Left lobe of liver (tissue), 2 donors: ENCODE measurements at regions not wholly inside any gene's neighbourhood (a gene's known extent, or its start where the extent isn't known, plus 50 kb on each side); places are given as distances from the start of the nearest gene placed in this dataset.
A peak's percentile ranks its signal among the peaks of the same experiment; 100 is the strongest.

ENCODE experiments used
- ATAC-seq: fragments of 200-7000 bp; cut with Tn5 transposase; one replicate; pipeline ENCODE4 v1.9.1; 2020; ENCODE audit warnings: mild to moderate bottlenecking, moderate library complexity
- DNase-seq: peaks from one replicate; pipeline ENCODE4 v3.0.0-alpha.2; 2020; ENCODE audit warnings: low spot score
- donor health status: DM: no; HTN: no; CAD: no; lungs with moderate emphysema.
- donor health status: DM: no; HTN: yes; CAD: no.

DNA sequence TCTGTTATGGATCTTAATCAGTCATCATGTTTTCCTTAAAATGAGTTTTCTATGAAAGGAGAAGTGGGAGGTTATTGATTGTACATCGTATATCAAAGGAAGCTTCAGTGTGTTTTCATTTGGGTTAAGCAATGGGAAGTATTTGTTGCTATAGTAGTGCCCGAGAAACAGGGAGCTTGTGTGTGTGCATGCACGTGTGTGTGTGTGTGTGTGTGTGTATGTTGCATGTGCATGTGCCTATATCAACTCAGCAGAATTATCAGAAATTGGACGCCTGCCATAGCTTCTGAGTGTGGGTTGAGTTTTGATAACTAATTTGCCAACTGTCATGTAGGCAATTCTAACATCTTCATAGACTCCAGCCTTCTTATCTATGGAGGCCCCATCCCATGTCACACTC is 246.1 kb upstream of the CRY1 start:
- DNase-seq (no peak), ATAC-seq (no peak)

- ATAC-seq (no peak), DNase-seq (no peak)
Observed at GRCh38 chr12:107339932-107340331, 246.6 kb upstream of the CRY1 start.

DNA sequence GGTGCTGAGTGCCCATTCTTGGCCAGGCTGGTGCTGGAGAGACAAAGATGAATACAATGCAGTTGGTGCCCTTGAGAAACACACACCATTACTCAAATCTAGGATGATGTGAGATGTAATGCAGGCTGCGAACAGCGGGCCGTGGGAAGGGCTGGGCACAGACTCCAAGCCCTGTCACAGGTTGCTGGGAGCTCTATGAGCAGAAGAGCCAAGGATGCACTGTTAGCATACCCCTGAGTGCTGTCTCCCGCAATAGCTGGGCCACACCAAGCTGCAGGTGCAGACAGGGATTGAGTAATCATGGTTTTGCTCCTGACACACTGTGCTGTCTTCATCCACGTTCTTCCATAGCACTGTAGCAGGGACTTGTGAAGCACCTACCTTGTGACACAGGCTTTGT is 247.5 kb upstream of the CRY1 start:
- no peak for ATAC-seq
- no peak for DNase-seq

- DNase-seq: no peak
- ATAC-seq: no peak
Observed at GRCh38 chr12:107344035-107344808, 250.9 kb upstream of the CRY1 start.

DNA sequence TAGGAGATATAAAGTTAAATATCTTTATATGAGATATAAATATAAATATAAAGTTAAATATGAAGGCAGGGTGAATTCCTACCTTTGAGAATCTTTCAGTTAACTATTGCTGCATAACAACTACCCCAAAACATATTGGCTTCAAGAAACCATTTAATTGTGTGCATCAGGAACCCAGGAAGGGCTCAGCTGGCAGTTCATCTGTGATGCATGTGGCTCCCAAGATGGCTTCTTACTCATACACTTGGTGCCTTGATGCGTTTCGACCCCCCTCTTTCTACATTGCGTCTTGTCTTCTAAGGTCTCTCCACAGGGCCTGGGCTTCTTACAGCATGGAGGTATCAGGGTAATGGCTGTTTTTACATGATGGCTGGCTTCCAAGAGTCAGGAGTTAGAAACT is 253.9 kb upstream of the CRY1 start:
- DNase-seq: no peak
- ATAC-seq: no peak

DNA sequence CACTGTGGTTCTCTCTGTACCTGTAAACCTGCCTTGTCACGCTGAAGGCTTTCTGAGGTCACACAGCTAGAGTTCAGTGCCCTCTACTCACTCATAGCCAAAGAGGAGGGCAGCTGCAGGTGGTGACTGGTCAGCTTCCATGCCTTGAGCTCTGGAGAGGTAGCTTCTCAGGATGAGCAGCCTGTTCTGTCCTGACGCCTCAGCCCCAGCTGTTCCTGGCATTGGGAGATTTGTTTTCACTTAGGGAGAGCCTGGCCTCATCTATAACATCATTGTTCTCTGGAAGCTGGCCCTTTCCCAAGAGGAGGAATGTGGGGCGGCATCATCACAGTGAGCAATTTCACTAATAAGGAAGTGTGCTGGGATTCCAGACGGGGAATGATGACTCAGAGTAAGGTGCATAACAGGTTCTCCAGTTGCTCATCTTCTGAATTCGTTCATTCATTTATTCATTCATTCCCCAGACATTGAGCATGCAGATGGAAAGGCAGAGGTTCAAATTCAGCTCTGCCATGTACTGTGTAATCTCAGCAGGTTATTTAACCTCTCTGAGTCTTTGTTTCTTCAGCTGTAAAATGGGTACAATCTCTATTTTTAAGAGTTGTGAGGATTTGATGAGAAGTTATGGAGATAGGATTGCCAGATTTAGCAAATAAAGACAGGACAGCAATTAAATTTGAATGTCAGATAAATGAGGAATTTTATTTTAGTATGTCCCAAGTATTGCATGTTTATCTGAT is 255.8 kb upstream of the CRY1 start:
- DNase-seq: no peak
- peak; percentile 83 for ATAC-seq

- DNase-seq: no peak
- ATAC-seq: no peak
Observed at GRCh38 chr12:107349839-107350238, 256.5 kb upstream of the CRY1 start.

- DNase-seq: no peak
- no peak for ATAC-seq
Observed at GRCh38 chr12:107351109-107351508, 257.8 kb upstream of the CRY1 start.

DNA sequence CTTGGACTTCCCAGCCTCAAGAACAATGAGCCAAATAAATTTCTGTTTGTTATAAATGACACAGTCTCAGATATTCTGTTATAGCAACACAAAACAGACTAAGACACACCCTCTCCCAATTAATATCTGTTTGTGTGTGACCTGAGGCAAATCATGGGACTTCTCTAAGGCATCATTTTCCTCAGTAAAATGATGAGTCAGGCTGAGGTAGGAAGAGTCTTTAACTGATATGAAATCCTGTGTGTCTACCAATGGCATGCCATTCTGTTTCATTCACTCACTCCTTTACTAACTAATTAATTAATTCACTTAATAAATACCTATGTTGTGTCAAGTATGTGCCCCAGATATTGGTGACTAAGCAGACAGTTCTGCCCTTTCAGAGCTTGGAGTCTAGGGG is 258.4 kb upstream of the CRY1 start:
- no peak for ATAC-seq
- DNase-seq: no peak

GRCh38 chr12:107352347-107353081 is 259.2 kb upstream of the CRY1 start:
- ATAC-seq (no peak), DNase-seq (no peak)

DNA sequence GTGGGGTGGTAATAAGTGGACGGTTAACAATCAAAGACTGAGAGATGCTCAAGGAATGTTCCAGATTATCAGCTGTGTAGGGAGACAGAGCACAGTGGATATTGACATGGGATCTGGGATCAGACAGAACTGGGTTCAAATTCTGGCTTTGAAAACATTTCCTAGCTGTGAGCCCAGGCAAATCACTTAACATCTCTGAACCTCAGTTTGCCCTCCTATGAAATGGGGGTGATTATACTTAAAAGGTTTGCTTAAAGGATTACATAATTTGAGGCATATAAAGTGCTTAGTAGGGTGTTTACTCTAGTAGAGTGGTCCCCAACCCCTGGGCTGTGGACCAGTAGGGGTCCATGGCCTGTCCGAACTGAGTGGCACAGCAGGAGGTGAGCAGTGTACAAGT is 260.0 kb upstream of the CRY1 start:
- no peak for ATAC-seq
- DNase-seq: no peak

GRCh38 chr12:107355004-107355565 is 261.7 kb upstream of the CRY1 start:
- no peak for ATAC-seq
- no peak for DNase-seq

GRCh38 chr12:107355612-107356011 is 262.3 kb upstream of the CRY1 start:
- DNase-seq: no peak
- no peak for ATAC-seq

GRCh38 chr12:107356266-107356936 is 263.1 kb upstream of the CRY1 start:
- DNase-seq (no peak), ATAC-seq (no peak)

GRCh38 chr12:107356937-107357295 is 263.6 kb upstream of the CRY1 start:
- ATAC-seq (no peak), DNase-seq (no peak)

- DNase-seq (no peak), ATAC-seq (no peak)
Observed at GRCh38 chr12:107359382-107359781, 266.0 kb upstream of the CRY1 start.

GRCh38 chr12:107360033-107360432 is 266.7 kb upstream of the CRY1 start:
- DNase-seq (no peak), ATAC-seq (no peak)

GRCh38 chr12:107360482-107360881 is 267.1 kb upstream of the CRY1 start:
- DNase-seq (no peak), ATAC-seq (no peak)

GRCh38 chr12:107361970-107362369 is 268.6 kb upstream of the CRY1 start:
- no peak for ATAC-seq
- no peak for DNase-seq

DNA sequence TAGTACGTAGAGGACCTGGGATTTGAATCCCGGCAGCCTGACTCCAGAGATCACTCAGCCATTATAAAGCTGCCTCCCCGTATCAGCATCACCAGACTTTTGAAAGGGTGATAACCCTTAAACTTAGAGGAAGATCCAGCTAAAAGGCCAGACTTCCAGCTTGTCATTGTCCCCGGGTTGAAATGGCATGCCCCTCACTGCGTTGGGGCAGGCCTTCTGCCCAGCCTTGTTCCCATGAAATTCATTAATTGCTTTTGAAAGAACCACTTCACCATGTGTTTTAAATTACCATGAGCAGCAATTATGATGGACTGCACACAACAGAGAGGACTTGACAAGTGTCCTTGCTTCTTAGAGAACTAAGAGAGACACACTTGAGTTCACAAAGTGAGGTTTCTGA is 269.6 kb upstream of the CRY1 start:
- DNase-seq (no peak), ATAC-seq (no peak)

GRCh38 chr12:107364875-107365518 is 271.6 kb upstream of the CRY1 start:
- ATAC-seq (no peak), DNase-seq (no peak)
